GM21737 (cell line): ENCODE measurements at regions not wholly inside any gene's neighbourhood (a gene's known extent, or its start where the extent isn't known, plus 50 kb on each side); places are given as distances from the start of the nearest gene placed in this dataset.

Experiments used
- ATAC-seq: cut with Tn5 transposase; IDR thresholded peaks from one replicate; pipeline ENCODE4 v1.9.1; 2021; ENCODE audit warnings: mild to moderate bottlenecking, moderate library complexity; ENCODE audit not compliant: unreplicated experiment

GRCh38 chr14:53330441-53330840 is 177.3 kb upstream of the DDHD1 start:
- ATAC-seq, result no peak

- ATAC-seq, result no peak
These were observed 175.7 kb upstream of the DDHD1 start for GRCh38 chr14:53328841-53329240.

GRCh38 chr14:53327716-53328115 is 174.6 kb upstream of the DDHD1 start:
- ATAC-seq, result no peak

GRCh38 chr14:53325176-53325806 is 172.2 kb upstream of the DDHD1 start:
- ATAC-seq, result no peak

- no peak for ATAC-seq
These were observed 163.4 kb upstream of the DDHD1 start for GRCh38 chr14:53316504-53316903.

GRCh38 chr14:53310412-53310811 is 157.3 kb upstream of the DDHD1 start:
- ATAC-seq, result no peak

GRCh38 chr14:53306911-53307310 is 153.8 kb upstream of the DDHD1 start:
- ATAC-seq, result no peak

GRCh38 chr14:53306267-53306721 is 153.2 kb upstream of the DDHD1 start:
- no peak for ATAC-seq

GRCh38 chr14:53304726-53305381 is 151.7 kb upstream of the DDHD1 start:
- no peak for ATAC-seq

- no peak for ATAC-seq
These were observed 143.0 kb upstream of the DDHD1 start for GRCh38 chr14:53295985-53296582.

GRCh38 chr14:53295372-53295771 is 142.2 kb upstream of the DDHD1 start:
- no peak for ATAC-seq

GRCh38 chr14:53286301-53286700 is 133.2 kb upstream of the DDHD1 start:
- ATAC-seq, result no peak

GRCh38 chr14:53285821-53286220 is 132.7 kb upstream of the DDHD1 start:
- ATAC-seq, result no peak

- no peak for ATAC-seq
These were observed 131.9 kb upstream of the DDHD1 start for GRCh38 chr14:53285064-53285463.

- ATAC-seq, result no peak
These were observed 125.7 kb upstream of the DDHD1 start for GRCh38 chr14:53278602-53279506.

- ATAC-seq, result no peak
These were observed 120.5 kb upstream of the DDHD1 start for GRCh38 chr14:53273671-53274072.

- ATAC-seq, result no peak
These were observed 111.9 kb upstream of the DDHD1 start for GRCh38 chr14:53265025-53265424.

- no peak for ATAC-seq
These were observed 107.8 kb upstream of the DDHD1 start for GRCh38 chr14:53260928-53261327.

- ATAC-seq, result no peak
These were observed 107.2 kb upstream of the DDHD1 start for GRCh38 chr14:53260286-53260685.

- ATAC-seq, result no peak
These were observed 99.0 kb upstream of the DDHD1 start for GRCh38 chr14:53252141-53252540.

GRCh38 chr14:53249059-53249458 is 95.9 kb upstream of the DDHD1 start:
- ATAC-seq, result no peak
